DMS53 treated with DMSO at 0.1 percent for 48 hours (cell line): ENCODE measurements at regions not wholly inside any gene's neighbourhood (a gene's known extent, or its start where the extent isn't known, plus 50 kb on each side); places are given as distances from the start of the nearest gene placed in this dataset.
"Not testable (repeated sequence)": the region's sequence is repeated elsewhere in the genome, so short reads cannot be mapped to it uniquely, and the experiment has no call there.

Experiments used
- DNase-seq: peaks from one replicate; lab custom pipeline; 2025; ENCODE audit not compliant: unreplicated experiment; lab: John Stamatoyannopoulos, UW

DNA sequence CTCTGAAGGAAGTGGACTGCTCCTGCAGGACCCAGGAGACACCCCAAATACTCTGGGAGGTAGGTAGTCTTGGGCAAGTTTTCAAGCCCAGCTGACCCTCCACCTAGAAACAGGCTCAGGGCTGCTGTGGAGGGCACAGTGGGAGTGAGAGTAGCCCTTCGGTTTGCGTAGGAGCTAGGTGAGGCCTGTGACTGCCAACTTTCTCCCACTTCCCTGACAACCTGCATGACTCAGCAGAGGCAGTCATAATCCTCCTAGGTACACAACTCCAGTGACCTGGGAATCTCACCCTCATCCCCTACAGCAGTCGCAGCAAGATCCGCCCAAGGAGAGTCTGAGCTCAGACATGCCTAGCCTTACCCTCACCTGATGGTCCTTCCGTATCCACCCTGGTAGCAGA lies 439.1 kb downstream of the CNTNAP4 start:
- DNase-seq: not testable (repeated sequence)

DNA sequence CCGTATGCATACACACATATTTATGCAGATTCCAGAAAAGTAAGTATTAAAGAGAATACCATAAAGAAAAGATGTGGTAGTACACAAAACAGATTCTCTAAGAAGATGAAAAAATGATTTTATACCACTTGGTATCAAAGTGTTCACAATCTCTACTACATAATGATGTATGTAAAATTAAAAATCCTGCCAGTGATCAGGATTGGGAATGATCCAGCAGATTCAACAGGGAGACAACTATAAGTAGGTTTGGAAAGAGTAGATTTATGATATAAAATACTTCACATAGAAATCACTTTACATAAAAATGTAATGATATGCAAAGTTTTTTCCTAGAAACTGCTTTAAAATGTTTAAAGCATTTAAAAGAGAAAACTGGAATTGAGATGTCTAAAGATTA lies 447.0 kb downstream of the CNTNAP4 start:
- no peak for DNase-seq

DNA sequence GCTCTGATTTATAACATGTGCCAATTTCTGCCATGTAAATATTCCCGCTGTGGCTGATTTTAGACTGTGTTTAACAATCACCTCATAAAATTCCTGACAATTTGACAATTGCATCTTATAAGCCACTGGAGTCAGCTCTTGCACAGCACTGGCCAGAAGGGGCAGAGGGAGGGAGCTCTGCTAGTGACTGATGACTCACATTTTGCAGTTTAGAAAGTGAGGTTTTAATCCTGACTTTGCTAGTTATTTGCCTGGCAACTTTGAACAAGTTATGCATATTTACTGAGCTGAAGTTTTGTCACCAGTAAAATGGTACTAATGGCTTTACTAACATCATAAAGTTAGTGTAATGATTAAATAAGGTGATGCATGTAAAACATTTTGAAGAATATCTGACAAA lies 452.3 kb downstream of the CNTNAP4 start:
- no peak for DNase-seq

DNA sequence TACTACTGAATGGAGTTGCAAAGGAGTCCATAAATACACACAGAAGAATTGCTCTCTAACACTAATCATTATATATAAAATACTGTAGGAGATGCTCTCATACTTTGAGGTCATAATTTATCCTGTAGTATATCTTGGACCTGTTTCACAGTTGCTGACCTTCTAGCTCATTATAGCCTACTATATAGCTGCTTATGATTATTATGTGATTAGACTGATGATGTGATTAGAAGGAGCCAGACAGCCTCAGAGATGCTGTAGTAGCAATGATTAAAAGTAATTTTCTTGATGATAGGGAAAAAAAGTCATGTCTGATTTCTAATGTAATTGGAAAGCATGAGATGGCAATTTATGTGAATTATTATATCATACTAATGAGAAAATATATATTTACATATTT lies 455.7 kb downstream of the CNTNAP4 start:
- DNase-seq: no peak

DNA sequence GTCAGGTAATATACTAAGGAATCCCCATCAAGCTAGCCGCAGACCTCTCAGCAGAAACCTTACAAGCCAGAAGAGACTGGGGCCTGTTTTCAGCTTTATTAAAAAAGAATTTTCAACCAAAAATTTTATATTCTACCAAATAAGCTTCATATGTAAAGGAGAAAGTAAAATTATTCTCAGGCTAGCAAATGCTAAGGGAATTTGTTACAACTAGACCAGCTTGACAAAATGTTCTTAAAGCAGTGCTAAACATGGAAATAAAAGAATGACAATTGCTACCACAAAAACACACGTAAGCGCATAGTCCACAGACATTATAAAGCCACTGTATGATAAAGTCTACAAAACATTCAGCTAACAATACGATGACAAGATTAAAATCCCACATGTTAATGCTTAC lies 449.4 kb upstream of the MON1B start:
- no peak for DNase-seq

DNA sequence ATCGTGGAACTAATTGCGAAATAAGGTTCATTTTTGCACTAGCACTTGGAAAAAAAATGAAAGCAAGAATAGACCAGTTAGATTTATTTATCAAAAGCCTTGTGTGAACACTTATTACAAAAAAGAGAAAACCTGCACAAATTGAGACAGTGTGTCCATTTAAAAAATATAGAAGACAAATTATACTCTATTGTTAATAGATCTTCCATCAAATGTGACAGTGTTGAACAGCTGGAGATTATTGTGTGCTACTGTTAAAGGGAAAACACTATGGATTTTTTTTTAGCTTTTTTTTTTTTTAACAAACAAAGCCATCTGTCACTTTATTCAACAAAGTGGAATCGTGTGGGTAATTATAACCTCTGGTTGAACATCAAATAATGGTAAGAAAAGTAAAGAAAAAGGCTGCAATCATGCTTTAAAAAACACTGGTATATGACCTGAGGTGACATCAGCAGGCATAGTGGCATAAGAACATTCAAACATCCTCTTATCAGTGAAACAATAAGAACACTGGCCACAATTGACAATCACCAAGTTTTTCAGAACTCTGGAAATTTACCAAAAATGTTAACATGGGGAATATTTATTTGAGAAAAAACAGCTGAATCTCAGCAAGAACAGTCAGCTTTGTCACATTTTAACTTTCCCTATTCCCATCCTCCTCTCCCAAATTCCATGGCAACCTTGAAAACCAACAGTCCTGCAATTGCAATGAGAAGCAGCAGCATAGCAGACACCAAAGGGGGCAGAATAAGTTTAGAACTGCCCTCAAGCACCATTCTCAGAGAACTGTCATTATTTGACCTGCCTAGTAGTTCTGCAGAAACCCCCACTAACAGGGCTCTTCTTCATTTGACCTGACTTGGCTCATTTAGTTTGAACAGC lies 442.3 kb upstream of the MON1B start:
- DNase-seq: peak; percentile 2

DNA sequence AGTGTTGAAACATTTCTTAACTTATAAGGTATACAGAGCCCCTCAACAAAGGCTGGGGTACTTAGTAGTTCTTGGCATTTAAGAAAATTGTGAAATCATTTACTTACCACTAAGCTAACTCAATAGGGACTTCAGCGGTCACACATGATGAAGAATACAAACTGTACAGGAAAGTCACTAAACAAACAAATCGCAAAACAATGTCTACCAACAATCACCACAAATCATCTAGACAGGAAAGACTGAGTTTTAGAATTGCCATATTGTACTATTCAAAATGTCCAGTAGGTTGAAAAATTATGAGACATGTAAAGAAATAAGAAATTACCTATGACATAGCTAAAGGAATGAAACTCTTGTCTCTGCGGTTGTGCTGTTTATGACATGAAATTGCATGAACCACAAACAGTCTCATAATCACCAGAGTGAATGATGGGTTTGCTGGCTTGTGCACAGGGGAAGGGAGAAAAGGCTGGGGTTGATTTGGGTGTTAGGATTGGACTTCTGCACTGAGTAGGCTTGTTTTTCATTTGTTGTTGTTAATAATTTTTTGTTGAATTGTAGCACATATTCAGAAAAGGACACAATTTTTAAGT lies 441.1 kb upstream of the MON1B start:
- DNase-seq: no peak

DNA sequence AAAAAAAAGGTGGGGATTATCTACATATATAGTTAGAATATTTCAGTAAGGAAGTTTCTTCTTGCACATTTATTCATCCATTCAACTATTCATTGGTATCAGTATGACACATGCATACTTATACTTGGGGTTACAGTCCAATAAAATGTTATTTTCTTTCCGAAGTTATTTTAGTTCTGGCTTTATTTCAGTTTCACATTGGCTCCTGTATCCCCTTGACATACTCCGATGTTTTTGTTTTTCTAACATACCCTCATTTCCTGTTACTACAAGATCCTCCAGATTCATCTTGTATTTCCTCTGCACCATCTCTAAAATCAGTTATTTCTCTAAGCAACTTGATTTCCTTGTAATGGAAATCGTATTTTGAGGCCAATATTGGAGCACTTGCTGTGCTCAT lies 435.5 kb upstream of the MON1B start:
- DNase-seq: no peak

DNA sequence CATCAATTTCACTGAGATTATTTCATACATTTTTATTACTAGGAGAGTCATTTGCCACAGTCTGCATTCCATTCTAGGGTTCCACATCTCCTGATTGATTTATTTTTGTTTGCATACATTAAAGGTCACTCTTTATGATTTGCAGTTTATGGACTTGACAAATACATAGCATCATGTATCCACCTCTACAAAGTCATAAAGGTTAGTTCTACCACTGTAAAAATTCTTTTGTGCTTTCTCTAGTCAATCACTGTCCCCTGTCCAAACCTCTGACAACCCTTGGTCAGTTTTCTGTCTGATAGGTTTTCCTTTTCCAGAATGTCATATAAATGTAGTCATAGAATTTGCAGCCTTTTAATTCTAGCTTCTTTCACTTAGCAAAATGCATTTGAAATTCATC lies 434.6 kb upstream of the MON1B start:
- DNase-seq: no peak

DNA sequence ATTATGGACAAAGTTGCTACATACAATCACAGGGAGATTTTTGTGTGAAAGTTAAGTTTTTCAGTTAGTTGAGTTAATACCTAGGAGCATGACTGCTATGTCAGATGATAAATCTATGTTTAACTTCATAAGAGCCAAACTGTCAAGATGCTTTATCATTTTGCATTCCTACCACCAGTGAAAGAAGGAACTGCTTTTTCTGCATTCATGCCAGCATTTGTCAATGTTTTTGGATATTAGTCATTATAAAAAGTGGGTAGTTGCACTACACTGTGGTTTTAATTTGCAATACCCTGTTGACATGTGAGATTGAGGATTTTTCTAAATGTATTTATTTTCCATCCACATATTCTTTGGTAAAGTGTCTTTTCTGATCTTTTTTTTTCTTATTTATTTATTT lies 434.0 kb upstream of the MON1B start:
- DNase-seq: no peak

DNA sequence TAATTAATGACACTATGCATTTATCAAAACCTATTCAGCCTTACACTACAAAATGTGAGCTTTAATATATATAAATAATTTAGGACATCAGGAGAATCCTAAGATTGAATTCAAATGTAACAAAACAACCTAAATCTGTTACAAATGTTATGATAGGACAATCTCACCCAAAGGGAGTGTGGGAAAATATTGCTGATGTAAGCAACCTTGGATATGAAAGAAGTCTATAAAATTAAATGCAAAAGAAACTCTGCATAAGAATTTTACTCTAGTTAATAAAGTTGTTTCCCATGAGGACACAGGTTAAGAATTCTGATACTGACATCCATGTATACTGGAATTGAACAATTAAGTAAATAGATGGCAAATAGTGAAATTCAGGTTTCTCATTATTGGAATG lies 424.5 kb upstream of the MON1B start:
- no peak for DNase-seq

DNA sequence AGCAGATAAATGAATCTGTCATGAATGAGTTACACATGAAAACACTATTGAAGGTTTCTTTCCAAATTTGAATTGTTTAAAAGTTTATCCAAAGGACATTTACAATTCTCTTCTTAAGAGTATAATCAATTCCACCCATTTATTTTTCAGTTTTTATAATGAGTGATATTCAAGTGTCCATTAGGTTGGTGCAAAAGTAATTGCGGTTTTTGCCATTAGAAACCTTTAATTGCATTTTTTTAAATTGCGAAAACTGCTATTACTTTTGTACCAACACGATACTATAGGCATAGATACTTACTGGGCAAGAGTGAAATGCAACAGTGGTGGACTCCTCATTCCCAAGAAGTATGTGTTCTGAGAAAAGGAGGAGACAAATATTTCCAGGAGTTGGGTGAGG lies 422.7 kb upstream of the MON1B start:
- no peak for DNase-seq

DNA sequence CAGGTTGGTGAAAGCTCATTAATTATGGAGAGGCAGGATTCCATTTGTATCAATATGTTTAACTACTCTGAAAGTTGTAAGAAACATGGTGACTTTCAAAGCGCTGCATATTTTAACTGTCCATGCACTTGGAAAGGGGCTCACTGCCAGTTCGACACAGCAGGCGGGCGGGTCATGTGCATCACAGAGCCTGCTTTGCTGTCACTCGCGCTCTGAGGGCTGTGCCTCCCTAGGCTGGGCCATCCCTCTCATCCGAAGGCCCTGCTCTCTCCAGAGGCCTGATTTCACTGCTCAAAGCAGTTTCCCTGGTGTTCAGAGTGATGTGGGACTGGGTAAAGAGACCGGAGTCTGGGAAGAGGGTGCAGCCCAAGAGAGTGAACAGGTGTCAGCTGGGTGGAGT lies 422.0 kb upstream of the MON1B start:
- DNase-seq: no peak

DNA sequence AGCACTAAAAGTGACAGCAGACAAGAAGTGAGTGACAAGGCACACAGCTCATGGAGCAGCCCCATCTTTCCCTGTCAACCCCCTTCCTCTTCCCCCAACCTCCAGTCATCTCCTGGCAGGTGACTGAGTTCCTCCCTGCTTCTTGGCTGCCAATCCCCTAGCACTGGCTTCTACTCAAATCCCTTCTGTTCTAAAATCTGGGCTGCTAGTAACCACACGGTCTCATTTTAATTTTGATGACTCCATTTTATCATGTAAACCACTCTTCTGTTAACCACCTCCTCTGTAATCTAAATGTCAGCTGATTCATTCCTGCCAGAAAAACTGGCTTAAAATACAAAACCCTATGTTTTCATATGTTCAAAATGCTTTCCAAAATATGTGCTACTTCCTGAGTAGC lies 419.8 kb upstream of the MON1B start:
- no peak for DNase-seq

DNA sequence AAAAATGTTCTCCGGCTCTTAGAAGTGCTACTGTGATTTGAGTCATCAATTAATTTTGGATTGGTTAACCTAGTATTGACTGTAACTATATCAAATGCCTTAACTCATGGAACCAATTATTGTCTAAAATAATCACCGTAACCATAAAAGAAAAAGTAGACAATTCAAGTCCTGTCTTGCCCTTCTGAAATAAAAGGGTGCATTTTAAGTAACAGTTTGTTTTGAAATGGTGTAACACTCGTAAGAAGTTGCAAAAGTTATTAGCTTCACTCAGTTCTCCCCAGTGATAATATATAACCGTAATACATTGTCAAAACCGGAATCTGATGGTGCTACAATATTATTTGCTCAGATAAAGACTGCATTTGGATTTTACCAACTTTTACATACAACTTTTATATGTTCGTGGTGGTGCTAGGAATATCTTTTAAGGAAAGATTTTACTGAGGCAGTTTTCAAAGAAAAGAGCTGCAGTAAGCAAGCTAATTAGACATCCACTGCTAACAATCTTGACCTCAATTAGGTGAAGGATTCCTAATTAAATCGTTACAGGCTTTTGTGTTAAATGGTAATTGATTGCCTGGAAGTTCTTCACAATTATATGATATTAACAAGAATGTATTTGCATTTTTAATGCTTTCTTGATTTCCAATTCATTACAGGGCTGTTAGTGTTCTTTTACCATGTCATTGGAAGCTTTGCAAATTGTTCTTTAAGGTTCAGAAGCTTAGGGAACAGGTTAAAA lies 413.1 kb upstream of the MON1B start:
- no peak for DNase-seq

DNA sequence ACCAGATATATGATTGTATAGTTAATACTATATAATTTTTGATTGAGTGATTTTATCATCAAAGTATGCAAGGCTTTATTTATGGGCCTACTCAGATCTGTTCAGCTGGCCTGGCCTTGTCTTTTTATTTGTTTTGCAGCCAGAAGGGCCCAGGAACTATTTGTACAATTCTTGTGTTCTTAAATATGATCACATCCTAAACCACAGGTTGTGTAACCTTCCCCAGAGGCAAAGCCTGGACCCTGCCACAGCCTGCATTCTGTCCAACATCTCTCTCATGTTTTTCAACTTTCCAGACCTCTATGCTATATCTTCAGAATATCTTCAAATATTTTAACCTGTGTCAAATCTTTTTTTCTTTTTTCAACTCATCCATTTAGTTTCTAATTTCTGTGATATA lies 410.4 kb upstream of the MON1B start:
- DNase-seq: no peak

DNA sequence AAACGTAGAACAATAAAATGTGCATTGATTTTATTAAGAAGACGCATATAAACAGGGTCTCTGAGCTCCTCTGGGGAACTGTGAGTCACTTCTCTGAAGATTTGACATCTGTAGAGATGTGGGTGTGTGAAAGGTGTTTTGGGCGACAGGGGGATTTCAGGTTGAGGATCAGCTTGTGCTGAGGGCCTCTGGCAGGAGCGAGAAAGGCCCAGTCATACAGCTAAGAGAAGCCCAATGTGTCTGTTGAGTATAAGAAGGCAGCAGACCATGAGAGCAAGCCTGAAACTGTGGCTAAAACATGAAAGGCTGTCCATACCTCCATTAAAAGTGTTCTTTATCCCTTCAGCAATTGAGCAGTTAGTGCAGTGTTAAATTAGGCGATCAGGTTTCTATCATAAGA lies 406.5 kb upstream of the MON1B start:
- no peak for DNase-seq

DNA sequence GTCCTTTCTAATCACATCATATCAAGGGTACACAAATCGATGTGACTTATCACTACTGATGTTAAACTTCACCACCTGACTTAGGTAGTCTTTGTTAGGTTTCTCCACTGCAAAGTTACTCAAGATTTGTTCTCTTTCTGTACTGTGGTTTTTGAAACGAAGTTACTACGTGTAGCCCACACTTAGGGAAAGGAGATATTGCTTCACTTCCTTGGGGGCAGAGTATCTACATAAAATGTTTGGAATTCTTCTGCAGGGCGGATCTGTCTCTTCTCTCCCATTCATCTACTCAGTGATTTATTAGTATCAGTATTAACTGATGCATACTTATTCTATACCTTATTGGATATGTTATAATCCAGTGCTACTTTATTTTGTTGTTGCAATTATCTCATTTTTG lies 403.6 kb upstream of the MON1B start:
- no peak for DNase-seq

DNA sequence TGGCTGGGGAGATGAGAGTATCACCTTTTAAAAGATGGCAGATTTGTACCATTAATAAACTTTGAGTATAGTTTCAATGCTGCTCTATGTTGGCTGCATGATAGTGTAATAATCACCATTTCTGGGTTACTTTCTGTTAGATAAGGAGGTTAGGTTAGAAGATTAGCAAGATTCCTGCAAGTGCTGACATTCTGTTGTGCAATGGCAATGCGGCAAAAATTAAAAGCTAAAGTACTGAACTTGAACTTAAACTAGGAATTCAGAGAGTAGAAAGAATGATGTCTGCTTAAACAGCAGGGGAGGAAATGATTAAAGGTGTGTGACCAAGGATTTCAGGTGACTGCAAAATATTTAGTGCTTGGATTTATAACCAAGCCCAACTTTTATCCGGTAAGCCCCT lies 399.8 kb upstream of the MON1B start:
- DNase-seq: no peak

DNA sequence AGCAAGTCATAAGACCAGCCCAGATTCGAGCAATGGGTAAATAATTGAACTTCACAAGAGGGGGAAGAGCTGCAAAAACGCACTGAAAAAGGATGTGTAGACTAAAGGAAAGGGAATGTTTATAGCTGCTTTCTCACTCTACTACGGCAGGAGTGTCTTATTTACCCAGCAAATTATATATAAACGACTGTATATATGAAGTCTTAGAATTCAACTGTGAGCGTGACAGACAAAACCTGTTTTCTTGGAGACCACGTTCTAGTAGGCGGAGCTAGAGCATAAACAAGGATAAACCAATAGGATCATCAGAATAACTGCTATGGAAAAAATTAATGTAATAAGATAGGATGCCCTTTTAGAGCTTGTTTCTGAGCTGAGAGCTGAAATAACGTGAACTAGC lies 394.6 kb upstream of the MON1B start:
- no peak for DNase-seq

DNA sequence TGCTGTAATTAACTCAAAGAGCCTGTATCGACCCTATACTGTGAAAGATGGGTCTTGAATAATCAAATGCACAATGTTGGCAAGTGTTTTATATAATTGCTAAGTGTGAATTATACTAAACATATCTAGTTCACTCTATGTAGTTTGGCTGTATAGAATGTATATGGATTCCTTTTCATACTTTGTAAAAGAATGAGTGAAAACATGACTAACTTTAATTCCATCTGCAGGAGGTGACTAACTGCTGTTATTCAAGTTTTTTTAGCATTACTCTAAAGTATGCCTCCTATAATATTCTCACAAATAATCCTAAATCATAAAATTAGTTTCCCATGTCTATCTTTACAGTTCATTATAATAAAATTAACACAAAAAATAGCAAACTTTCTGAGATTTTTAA lies 394.0 kb upstream of the MON1B start:
- DNase-seq: no peak

DNA sequence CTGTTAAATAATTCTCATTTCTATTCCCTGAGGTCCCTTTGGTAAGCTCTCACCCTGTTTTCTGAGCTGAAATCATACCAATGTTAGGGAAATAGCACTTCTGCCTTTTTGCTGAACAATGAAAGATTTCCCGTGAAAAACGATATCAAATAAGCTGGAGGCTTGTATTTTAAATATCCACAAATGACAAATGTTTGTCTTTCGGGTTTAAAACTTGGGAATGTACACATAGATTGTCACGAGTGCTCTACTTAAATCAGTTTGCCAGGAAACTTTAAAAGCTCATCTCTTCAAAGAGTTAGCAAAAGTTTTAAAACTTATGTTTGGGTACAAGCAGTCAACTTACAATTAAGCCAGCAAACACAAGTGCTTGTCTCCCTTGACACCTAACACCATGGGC lies 393.5 kb upstream of the MON1B start:
- DNase-seq: no peak
